Sigmoid colon (tissue), 6 donors: ENCODE measurements at regions not wholly inside any gene's neighbourhood (a gene's known extent, or its start where the extent isn't known, plus 50 kb on each side); places are given as distances from the start of the nearest gene placed in this dataset.

Experiments used
- DNase-seq: peaks from one replicate; pipeline ENCODE4 v3.0.0-alpha.2; 2019
- H3K27ac ChIP-seq, 4 donors: fragments of 200-600 bp; sonication (generic); one replicate each; pipeline ENCODE4 v1.5.1; 2016 to 2019; ENCODE audit warnings: mild to moderate bottlenecking in 1 of 4
- H3K27me3 ChIP-seq, 3 donors: fragments of 200-600 bp; sonication (generic); one replicate each; pipeline ENCODE4 v1.5.1; 2019; ENCODE audit warnings: mild to moderate bottlenecking in 1 of 3
- H3K36me3 ChIP-seq, 4 donors: fragments of 200-600 bp; sonication (generic); one replicate each; pipeline ENCODE4 v1.5.1; 2016 to 2019
- H3K4me1 ChIP-seq, 4 donors: fragments of 200-600 bp; sonication (generic); one replicate each; pipeline ENCODE4 v1.5.1; 2017 to 2019
- H3K4me3 ChIP-seq, 4 donors: fragments of 200-600 bp; sonication (generic); one replicate each; pipeline ENCODE4 v1.5.1; 2017 to 2019; ENCODE audit warnings: mild to moderate bottlenecking in 2 of 4, moderate library complexity in 1 of 4
- H3K9me3 ChIP-seq, 4 donors: fragments of 200-600 bp in 3 of 4; sonication (generic) in 3 of 4; one replicate each; pipeline versions ENCODE4 v1.5.1 to v1.6.1; 2013 to 2019
- CTCF ChIP-seq, 4 experiments: fragments of 450-650 bp in 3 of 4; fragments of 200-600 bp in 1 of 4; IDR thresholded peaks; one replicate each; pipeline ENCODE4 v1.5.1; 2016 to 2019; ENCODE audit warnings: antibody characterized with exemption in 4 of 4, mild to moderate bottlenecking in 3 of 4, moderate library complexity in 2 of 4
- EP300 ChIP-seq, 4 donors: sonication (generic); formaldehyde crosslinking; IDR thresholded peaks; one replicate each; pipeline ENCODE4 v1.6.1; 2017; ENCODE audit warnings: antibody characterized with exemption in 4 of 4
- POLR2A ChIP-seq, 2 donors: fragments of 450-650 bp; IDR thresholded peaks; one replicate each; pipeline ENCODE4 v1.6.1; 2016; ENCODE audit warnings: antibody characterized with exemption in 2 of 2, mild to moderate bottlenecking in 2 of 2, moderate library complexity in 2 of 2
- POLR2AphosphoS5 ChIP-seq, 4 donors: sonication (generic); formaldehyde crosslinking; IDR thresholded peaks; one replicate each; pipeline ENCODE4 v1.6.1; 2017; ENCODE audit warnings: antibody characterized with exemption in 4 of 4
- WGBS, 2 donors: extraction: QIAGEN DNeasy Blood & Tissue Kit; methylation state at CpG; one replicate each; pipeline ENCODE4 v1.1.7; 2013; 5-methylcytosine and 5-hydroxymethylcytosine counted together
- intact Hi-C: fragments of 100-400 bp; cut with DNase I; formaldehyde crosslinking; loops from one replicate; pipeline ENCODE4 v1.15.1; 2023
- donor health status: healthy with polysubstance abuse.
- donor health status: healthy.

- intact Hi-C loops: no loop called here
- no peaks in the 10 kb centered on the region for H3K9me3 ChIP-seq
- H3K4me3 ChIP-seq: no peak overlapping the region
- DNase-seq: peak; percentile 25
- WGBS, 2 donors: 49 to 51% methylated on average over 14 of the region's 14 CpGs
- no peak overlapping the region for H3K27ac ChIP-seq
- peaks cover 0 to 72% (median 48%) of the 10 kb centered on the region in 3 donors for H3K27me3 ChIP-seq
- TF ChIP-seq CTCF (IDR thresholded peaks at IDR 0.05) (no peak), POLR2A (IDR thresholded peaks at IDR 0.05) (no peak), POLR2AphosphoS5 (IDR thresholded peaks at IDR 0.05) (no peak), EP300 (IDR thresholded peaks at IDR 0.05) (no peak)
- H3K36me3 ChIP-seq: no peaks in the 10 kb centered on the region
- no peaks in the 10 kb centered on the region for H3K4me1 ChIP-seq
These were observed 237.7 kb upstream of the C1orf174 start for GRCh38 chr1:4137621-4138415.

GRCh38 chr1:4139646-4140045, 239.6 kb upstream of the C1orf174 start:
- DNase-seq: no peak
- TF ChIP-seq EP300 (IDR thresholded peaks at IDR 0.05) (no peak), CTCF (IDR thresholded peaks at IDR 0.05) (no peak), POLR2AphosphoS5 (IDR thresholded peaks at IDR 0.05) (no peak), POLR2A (IDR thresholded peaks at IDR 0.05) (no peak)
- Histone ChIP-seq H3K9me3 (no peaks in the 10 kb centered on the region), H3K27ac (no peak overlapping the region), H3K36me3 (no peaks in the 10 kb centered on the region), H3K4me3 (no peak overlapping the region), H3K4me1 (no peaks in the 10 kb centered on the region), H3K27me3 (peaks cover 0 to 53% (median 30%) of the 10 kb centered on the region in 3 donors)
- intact Hi-C loops: no loop called here
- WGBS, 2 donors: 90 to 93% methylated on average over 8 of the region's 8 CpGs

- TF ChIP-seq CTCF (IDR thresholded peaks at IDR 0.05) (no peak), POLR2A (IDR thresholded peaks at IDR 0.05) (no peak), EP300 (IDR thresholded peaks at IDR 0.05) (no peak), POLR2AphosphoS5 (IDR thresholded peaks at IDR 0.05) (no peak)
- Histone ChIP-seq H3K27ac (no peak overlapping the region), H3K4me1 (no peaks in the 10 kb centered on the region), H3K36me3 (no peaks in the 10 kb centered on the region), H3K9me3 (no peaks in the 10 kb centered on the region), H3K4me3 (no peak overlapping the region), H3K27me3 (peaks cover 0 to 47% (median 30%) of the 10 kb centered on the region in 3 donors)
- intact Hi-C loops: no loop called here
- WGBS, 2 donors: 73 to 86% methylated on average over 13 of the region's 13 CpGs
- no peak for DNase-seq
These were observed 240.2 kb upstream of the C1orf174 start for GRCh38 chr1:4140241-4140640.

GRCh38 chr1:4140821-4141220, 240.7 kb upstream of the C1orf174 start:
- DNase-seq: no peak
- no peaks in the 10 kb centered on the region for H3K36me3 ChIP-seq
- H3K27me3 ChIP-seq: peaks cover 0 to 44% (median 30%) of the 10 kb centered on the region in 3 donors
- intact Hi-C loops: no loop called here
- H3K4me1 ChIP-seq: no peaks in the 10 kb centered on the region
- no peak for TF ChIP-seq POLR2A (IDR thresholded peaks at IDR 0.05)
- no peak for TF ChIP-seq POLR2AphosphoS5 (IDR thresholded peaks at IDR 0.05)
- TF ChIP-seq CTCF (IDR thresholded peaks at IDR 0.05): no peak
- TF ChIP-seq EP300 (IDR thresholded peaks at IDR 0.05): no peak
- H3K4me3 ChIP-seq: no peak overlapping the region
- no peaks in the 10 kb centered on the region for H3K9me3 ChIP-seq
- 78 to 81% methylated on average over 9 of the region's 9 CpGs for WGBS, 2 donors
- no peak overlapping the region for H3K27ac ChIP-seq
